GM19468 (cell line): ENCODE measurements at regions not wholly inside any gene's neighbourhood (a gene's known extent, or its start where the extent isn't known, plus 50 kb on each side); places are given as distances from the start of the nearest gene placed in this dataset.

Experiments used
- ATAC-seq: cut with Tn5 transposase; IDR thresholded peaks from one replicate; pipeline ENCODE4 v1.9.1; 2021; ENCODE audit warnings: mild to moderate bottlenecking, moderate library complexity, moderate number of reproducible peaks; ENCODE audit not compliant: unreplicated experiment; ENCODE audit errors: extremely low read depth

DNA sequence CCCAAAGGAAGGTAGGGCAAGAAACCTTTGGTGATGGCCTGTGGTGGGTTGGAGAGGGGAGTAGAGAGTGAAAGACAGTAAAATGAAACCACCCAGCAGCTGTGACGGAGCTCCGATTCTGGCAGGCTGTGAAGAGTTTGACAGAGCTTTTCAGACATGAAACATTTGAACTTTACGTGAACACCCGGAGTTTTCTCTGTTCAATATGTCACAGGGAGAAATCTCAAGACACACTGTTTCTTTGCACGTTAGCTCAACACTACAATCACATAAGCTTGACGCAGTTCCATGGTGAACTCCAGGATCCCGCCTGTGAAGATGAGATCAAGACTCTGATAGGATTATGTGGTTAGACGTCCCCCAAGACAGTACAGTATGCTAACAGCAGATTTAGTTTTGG lies 79.6 kb upstream of the CDH11 start:
- ATAC-seq = no peak

DNA sequence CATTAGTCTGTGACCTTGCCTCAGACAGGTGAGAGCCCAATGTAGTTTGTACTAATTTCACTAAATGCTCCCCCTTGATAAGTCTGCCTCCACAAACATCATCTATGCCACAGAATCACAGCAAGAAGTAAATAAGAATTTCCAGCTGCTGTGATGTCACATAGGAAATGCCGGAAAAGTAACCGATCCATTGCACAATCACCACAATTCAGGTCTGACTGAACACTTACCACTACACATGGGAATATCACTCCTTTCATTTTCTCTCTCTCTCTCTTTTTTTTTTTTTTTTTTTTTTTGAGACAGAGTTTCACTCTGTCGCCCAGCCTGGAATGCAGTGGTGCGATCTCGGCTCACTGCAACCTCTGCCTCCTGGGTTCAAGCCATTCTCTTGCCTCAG lies 79.0 kb upstream of the CDH11 start:
- ATAC-seq = no peak

DNA sequence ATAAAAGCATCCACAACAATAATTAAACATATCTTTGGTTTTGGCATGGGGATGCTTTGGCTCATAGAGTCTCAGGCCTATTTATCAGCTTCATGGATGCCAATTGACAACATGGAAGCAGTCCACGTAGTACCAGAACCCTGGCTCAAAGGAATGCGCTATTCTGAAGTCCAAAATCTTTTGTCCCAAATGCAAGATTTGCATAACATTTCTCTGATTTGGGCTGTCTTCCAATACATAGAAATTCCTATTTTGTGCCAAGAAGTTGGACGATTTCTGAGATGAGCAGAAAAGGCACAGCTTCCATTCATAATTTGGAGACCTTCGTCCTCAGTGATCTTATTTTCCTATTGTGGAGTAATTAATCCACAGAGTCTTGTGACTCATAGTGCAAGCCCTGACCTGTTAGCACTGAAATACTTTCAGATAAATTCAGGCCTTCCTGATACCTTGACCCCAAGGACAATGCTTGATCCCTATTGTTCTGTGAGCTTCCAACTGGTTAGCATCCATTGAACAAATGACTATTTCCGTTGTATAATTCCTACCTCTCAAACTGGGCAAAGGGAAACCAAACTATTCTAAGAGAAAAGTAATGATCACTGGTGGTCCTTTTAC lies 78.4 kb upstream of the CDH11 start:
- no peak for ATAC-seq

DNA sequence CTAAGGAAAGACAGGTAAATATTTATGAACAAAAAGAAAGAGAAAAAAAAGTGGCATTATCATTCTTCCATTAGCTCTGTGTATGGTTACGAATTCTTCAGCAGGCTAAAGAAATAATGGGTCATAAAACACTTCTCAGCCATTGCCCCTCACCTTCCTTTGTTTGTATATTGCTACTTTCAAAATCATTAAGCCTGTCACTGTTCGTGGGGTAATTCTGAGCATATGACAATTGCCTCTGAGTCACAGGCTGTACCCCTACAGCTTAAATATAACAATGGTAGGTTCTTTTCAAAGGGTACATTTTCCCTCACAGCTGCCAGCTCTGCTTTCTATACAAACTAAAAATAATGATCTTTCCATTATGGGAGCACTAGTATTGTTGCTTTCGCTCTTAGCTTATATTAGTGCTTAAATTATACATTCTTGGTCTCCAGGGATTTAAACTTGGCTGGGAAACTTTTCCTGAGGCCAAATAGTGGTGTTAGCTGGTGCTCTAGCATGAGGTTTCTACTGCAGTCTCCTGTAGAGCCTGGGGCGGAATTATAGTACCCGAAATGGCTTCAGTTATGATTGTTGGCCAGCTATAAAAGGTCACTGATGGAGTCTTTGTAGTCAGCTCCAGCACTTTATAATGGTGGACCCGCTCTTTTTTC lies 74.7 kb upstream of the CDH11 start:
- no peak for ATAC-seq

DNA sequence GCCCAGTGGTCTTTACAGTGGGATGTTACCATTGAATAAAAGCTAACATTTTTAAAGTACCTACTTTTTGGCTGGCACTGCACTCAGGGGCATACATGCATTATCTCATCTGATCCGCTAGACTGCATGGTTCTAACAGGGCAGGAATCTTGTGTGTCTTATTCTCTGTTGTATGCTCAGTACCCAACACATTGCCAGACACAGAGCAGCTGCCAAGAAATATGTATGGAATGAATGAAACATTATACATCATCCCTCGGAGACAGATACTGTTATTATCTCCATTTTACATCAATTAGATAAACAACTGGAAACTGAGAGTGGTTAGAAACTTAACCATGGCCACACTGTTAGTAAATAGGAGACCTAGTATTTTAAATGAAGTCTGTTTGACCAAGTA lies 74.1 kb upstream of the CDH11 start:
- no peak for ATAC-seq

DNA sequence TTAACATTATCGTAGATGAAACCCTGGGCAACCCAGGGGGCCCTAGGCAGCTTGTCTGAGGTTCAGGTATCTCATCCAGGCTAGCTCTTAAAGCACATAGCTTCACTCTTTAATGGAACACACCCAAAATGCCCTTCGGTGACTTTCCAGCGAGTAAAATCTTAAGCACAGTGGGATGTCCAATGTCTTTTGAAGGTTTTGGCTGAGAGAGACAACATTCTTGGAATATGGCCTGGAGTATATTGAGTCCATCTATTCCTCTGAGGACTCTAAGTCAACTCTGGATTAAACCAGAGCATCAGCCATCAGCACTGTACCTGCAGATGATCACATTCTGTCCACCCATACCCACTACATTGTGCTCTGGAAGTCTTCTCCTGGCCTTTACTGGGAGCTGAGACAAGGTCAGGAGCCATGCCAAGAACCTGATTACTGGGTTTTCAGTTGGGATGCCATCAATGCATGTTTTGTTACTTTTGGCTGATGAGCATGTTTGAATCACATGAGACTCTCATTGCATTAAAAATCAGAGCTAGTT lies 63.4 kb upstream of the CDH11 start:
- ATAC-seq = no peak

DNA sequence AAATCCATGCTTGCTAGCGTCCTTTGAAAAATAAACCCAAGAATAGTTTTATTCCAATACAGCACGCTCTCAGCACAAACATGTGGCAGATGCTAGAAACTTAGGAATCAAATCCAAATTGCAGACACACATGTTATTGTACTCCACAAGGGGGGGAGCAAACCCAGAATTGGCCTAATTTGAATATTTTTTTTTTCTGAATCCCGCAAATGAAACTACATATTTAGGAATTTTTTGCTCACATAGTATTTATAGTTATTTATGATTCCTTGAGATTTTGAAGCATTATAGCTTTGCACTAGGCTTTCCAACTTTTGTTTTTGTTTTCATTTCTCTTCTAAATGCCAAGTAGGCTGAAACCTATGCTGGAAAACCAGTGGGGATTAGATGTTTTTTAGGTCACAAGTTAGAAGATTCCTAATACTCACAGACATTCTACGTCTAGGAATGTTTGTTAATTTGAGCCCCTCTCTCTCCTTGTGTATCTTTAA lies 59.3 kb upstream of the CDH11 start:
- ATAC-seq = no peak

DNA sequence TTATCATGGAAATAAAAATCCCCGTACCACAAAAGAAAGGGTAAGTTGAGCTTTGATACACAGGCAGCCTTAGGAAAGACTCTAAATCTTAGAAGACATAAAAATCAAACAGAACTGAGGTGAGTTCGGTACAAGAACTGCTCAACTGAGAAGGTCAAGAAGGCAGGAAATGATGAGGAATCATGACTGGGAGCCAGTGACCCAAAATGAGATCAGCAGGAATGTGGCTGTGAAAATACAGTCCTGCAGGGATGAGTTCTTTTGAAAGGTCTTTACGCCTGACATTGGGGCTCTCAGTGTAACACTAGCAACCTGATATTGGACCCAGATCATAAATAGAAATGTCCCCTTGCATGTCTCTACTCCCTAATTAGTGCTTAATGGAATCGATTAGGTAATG lies 56.3 kb upstream of the CDH11 start:
- ATAC-seq = no peak

DNA sequence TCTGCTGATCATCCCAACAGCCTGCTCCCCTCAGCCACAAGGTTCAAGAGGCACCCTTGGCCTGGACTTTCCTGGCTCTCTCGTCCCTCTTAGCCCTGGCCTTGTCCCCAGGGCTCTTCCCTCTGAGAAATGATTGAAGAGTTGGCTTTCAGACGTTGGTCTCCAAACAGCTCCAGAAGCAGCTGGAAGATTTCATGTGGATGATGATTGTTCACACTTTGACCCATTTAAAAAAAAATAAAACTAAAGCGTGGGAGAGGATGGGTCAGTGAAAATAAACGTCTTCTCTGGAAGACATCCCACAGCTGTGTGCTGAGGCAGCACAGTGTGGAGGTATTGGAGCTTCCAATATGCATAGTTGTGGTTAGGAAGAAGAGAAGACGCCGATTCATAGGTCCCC lies 54.7 kb upstream of the CDH11 start:
- ATAC-seq = no peak

DNA sequence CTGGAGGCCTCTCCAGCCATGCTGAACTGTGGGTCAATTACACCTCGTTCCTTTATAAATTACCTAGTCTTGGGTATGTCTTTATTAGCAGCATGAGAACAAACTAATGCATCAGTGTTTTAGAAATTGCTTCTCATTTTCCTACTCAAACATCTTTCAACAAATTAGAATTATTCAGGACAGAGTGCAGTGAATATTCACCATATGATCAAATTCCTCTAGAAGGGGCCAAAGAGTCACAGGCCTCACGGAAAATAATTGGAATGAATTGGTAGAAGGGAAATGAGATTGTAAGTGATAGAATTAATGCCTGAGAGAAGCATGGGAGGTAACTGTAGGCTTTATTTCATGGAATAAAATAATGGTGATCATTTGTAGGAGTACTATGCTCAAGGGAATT lies 50.5 kb upstream of the CDH11 start:
- ATAC-seq = no peak
